IMR-90 (cell line): ENCODE measurements at regions not wholly inside any gene's neighbourhood (a gene's known extent, or its start where the extent isn't known, plus 50 kb on each side); places are given as distances from the start of the nearest gene placed in this dataset.

Source experiments
- BHLHE40 ChIP-seq: fragments of 150-350 bp; IDR thresholded peaks from 2 replicates; pipeline ENCODE4 v1.6.1; 2016; ENCODE audit warnings: mild to moderate bottlenecking, low read depth, low read length
- CEBPB ChIP-seq: IDR thresholded peaks from 2 replicates; pipeline ENCODE4 v1.6.1; 2012; ENCODE audit warnings: low read depth, low read length, improper control_type of control experiment
- ELK1 ChIP-seq: fragments of 150-350 bp; IDR thresholded peaks from 2 replicates; pipeline ENCODE4 v1.6.1; 2016; ENCODE audit warnings: low read depth, mild to moderate bottlenecking, low read length, moderate library complexity, borderline replicate concordance
- MAFK ChIP-seq: IDR thresholded peaks from 2 replicates; pipeline ENCODE4 v1.6.1; 2012; ENCODE audit warnings: low read depth, low read length, improper control_type of control experiment
- POLR2A ChIP-seq: IDR thresholded peaks from 2 replicates; pipeline ENCODE4 v1.6.1; 2012; ENCODE audit warnings: mild to moderate bottlenecking, low read depth, low read length
- RAD21 ChIP-seq: IDR thresholded peaks from 2 replicates; pipeline ENCODE4 v1.6.1; 2012; ENCODE audit warnings: low read length, improper control_type of control experiment
- RCOR1 ChIP-seq: IDR thresholded peaks from 2 replicates; pipeline ENCODE4 v1.6.1; 2012; ENCODE audit warnings: mild to moderate bottlenecking, low read length, improper control_type of control experiment; ENCODE audit not compliant: insufficient replicate concordance
- USF2 ChIP-seq: fragments of 150-350 bp; IDR thresholded peaks from 2 replicates; pipeline ENCODE4 v1.6.1; 2017; ENCODE audit warnings: mild to moderate bottlenecking, antibody characterized with exemption, low read length, low read depth
- TF ChIP-seq, protein P1 (sequence below): conservative IDR thresholded peaks from 2 replicates; pipeline ENCODE4 v1.5.1; 2012; ENCODE audit warnings: mild to moderate bottlenecking, low read depth, low read length, improper control_type of control experiment

DNA sequence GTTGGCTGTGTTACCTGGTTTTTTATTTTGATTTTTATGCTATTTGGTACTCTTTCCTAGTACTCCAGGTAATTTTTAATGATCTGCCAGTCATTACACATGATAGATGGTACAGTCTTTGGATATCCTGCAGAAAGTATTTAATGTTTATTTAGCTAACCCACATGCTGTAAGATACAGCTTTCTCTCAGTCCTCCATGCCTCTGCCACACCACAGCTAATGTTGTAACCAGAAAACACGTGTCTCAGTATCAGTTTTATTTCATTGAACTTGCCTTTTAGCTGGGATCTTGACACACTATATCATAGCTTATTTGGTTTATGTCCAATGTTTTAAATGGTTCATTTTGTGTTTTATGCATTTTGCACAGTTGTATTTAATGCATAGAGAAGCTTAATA lies 1648.4 kb downstream of the KCNT2 start:
- TF ChIP-seq, protein P1, sequence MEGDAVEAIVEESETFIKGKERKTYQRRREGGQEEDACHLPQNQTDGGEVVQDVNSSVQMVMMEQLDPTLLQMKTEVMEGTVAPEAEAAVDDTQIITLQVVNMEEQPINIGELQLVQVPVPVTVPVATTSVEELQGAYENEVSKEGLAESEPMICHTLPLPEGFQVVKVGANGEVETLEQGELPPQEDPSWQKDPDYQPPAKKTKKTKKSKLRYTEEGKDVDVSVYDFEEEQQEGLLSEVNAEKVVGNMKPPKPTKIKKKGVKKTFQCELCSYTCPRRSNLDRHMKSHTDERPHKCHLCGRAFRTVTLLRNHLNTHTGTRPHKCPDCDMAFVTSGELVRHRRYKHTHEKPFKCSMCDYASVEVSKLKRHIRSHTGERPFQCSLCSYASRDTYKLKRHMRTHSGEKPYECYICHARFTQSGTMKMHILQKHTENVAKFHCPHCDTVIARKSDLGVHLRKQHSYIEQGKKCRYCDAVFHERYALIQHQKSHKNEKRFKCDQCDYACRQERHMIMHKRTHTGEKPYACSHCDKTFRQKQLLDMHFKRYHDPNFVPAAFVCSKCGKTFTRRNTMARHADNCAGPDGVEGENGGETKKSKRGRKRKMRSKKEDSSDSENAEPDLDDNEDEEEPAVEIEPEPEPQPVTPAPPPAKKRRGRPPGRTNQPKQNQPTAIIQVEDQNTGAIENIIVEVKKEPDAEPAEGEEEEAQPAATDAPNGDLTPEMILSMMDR: no peak
- TF ChIP-seq MAFK (no peak), RAD21 (no peak), RCOR1 (no peak), CEBPB (no peak), USF2 (no peak), POLR2A (no peak), ELK1 (no peak), BHLHE40 (no peak)
